Esophagus muscularis mucosa (tissue), 3 donors: ENCODE measurements at regions not wholly inside any gene's neighbourhood (a gene's known extent, or its start where the extent isn't known, plus 50 kb on each side); places are given as distances from the start of the nearest gene placed in this dataset.

Experiments used
- POLR2A ChIP-seq: fragments of 450-650 bp; IDR thresholded peaks from one replicate; pipeline ENCODE4 v1.6.1; 2017; ENCODE audit warnings: antibody characterized with exemption, moderate library complexity, mild to moderate bottlenecking, low read depth
- TF ChIP-seq, protein P1 (sequence below), 3 experiments: fragments of 200-600 bp in 2 of 3; fragments of 450-650 bp in 1 of 3; sonication (generic) in 2 of 3; IDR thresholded peaks; one replicate each; pipeline ENCODE4 v1.5.1; 2017 to 2019; ENCODE audit warnings: antibody characterized with exemption in 3 of 3, mild to moderate bottlenecking in 2 of 3, moderate library complexity in 1 of 3

DNA sequence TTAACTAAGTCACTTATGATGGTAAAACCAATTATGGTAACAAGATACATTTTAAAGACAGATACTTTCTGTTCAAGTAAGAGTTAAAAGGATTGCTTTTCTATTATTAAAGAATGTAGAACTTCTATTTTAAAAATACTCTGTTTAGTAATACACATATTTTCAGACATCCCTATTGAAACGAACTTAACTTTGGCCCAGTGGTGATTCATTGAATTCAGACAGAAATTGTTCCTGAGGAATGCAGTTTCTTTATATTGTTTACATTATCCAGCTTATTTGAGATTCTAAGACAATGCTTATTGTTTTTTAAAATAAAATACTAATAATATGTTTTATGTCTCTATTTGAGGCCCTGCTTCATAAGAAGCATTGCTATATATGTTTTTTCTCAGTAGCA, 816.4 kb downstream of the SEMA5A start:
- TF ChIP-seq, protein P1, sequence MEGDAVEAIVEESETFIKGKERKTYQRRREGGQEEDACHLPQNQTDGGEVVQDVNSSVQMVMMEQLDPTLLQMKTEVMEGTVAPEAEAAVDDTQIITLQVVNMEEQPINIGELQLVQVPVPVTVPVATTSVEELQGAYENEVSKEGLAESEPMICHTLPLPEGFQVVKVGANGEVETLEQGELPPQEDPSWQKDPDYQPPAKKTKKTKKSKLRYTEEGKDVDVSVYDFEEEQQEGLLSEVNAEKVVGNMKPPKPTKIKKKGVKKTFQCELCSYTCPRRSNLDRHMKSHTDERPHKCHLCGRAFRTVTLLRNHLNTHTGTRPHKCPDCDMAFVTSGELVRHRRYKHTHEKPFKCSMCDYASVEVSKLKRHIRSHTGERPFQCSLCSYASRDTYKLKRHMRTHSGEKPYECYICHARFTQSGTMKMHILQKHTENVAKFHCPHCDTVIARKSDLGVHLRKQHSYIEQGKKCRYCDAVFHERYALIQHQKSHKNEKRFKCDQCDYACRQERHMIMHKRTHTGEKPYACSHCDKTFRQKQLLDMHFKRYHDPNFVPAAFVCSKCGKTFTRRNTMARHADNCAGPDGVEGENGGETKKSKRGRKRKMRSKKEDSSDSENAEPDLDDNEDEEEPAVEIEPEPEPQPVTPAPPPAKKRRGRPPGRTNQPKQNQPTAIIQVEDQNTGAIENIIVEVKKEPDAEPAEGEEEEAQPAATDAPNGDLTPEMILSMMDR (IDR thresholded peaks at IDR 0.05): no peak
- no peak for TF ChIP-seq POLR2A
